ENCODE measurements at regions not wholly inside any gene's neighbourhood (a gene's known extent, or its start where the extent isn't known, plus 50 kb on each side); places are given as distances from the start of the nearest gene placed in this dataset.

- no peak for DNase-seq
Observed at GRCh38 chr2:120596990-120597594, 138.6 kb upstream of the GLI2 start.

GRCh38 chr2:120597595-120598193 lies 138.0 kb upstream of the GLI2 start:
- no peak for DNase-seq

GRCh38 chr2:120598416-120598815 lies 137.3 kb upstream of the GLI2 start:
- DNase-seq, result no peak

GRCh38 chr2:120599072-120599471 lies 136.6 kb upstream of the GLI2 start:
- DNase-seq, result no peak

DNA sequence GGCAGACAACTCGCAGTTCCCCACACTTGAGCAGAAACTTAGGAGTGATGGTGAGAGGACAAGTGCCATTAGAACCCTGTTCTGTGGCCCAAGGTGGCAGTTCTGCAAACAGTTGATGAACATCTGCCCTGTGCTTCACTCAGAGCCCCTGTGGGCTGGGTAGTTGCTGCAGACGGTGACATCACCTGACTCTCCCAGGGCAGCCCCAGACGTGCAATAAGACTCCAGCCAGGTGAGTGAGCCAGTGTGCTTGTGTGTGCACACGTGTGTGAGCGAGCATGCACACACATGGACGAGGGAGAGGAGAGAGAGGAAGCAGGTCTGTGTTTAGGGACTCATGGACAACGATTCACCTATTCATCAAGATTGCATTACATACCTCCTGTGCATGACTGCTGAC lies 136.0 kb upstream of the GLI2 start:
- DNase-seq, result no peak

DNA sequence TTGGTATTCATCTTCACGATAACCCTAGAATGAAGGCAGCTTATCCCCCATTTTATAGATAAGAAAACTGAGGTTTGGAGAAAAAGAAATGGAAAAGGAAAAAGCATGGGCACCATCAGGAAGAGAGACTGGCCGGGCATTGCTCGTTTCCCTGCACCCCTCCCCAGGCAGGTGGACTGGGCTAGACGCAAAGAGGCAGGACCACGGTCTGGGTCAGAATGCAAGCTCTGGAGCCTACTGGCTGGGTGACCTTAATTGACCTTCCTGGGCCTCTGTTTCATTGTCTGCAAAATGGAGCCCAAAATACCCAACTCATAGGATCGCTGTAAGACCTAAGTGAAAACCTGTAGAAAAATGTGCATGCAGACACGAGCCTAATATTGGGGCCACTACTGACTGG lies 135.3 kb upstream of the GLI2 start:
- DNase-seq, result no peak

GRCh38 chr2:120600786-120601185 lies 134.9 kb upstream of the GLI2 start:
- no peak for DNase-seq

GRCh38 chr2:120601566-120601965 lies 134.1 kb upstream of the GLI2 start:
- DNase-seq, result no peak

DNA sequence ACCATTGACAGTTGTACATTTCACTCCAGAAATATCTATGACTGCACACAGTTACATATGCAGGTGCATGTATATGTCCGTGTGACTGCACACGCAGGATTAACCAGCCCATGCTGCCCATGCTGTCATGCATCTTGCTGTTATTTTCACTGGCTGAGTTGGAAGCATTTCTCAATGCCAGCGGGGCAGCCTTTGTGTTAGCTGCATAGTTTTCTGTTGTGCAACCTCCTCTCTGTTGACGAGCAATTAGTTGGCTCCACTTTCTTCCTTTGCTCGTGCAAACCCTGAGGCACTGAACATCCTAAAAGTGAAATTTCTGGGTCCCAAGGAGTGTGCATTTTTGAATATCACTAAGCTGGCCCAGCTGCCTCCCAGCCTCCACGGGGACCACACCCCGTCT lies 133.4 kb upstream of the GLI2 start:
- DNase-seq, result no peak

DNA sequence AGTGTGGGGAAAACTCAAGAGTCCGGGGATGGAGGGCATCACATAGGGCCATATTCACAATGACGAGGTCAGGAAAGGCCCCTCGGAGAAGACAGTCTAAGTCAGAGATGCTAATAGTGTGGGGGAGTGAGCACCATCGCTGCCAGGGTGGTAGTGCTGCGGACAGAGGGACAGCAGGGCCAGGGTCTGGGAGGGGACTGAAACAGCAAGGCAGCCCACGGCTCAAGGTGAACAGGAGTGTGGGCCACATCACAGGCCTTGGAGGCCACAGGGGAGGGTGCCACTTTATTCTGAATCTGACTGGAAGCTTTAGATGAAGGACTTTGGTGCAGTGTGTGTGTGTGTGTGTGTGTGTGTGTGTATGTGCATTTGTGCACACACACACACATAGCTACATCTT lies 130.9 kb upstream of the GLI2 start:
- no peak for DNase-seq

DNA sequence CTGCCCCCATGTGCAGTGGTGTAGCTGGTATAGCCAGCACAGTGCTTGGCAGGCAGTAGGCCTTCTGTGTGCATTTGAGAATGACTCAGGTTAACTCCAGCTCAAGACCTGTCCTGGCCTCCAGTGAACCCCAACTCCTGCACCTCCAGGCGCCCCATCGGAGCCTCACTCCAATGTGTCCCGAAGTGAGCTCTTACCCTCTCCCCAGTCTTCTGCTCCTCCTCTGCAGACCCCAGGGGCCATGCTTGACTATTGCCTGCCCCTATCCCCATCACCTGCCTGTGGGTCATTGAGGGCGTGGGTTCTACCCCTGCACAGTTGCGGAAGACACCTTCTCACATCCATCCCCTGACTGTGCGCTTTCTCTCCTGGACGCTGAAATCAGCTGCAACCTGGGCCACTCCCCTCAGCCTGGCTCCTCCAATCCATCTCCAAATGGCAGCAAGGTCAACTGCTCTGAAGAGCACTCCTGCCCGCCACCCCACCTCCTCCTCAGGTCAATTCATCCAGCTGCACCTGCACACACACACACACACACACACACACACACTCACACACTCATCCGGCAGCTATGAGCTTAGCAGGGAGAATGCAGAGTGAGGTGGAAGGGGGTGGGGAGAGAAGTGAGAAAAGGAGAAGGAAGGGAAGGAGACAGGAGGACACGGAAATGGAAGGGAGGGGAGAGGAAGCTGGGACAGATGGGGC lies 130.3 kb upstream of the GLI2 start:
- no peak for DNase-seq

GRCh38 chr2:120606280-120606679 lies 129.4 kb upstream of the GLI2 start:
- DNase-seq, result no peak

GRCh38 chr2:120606931-120607330 lies 128.7 kb upstream of the GLI2 start:
- DNase-seq, result no peak

GRCh38 chr2:120607506-120607905 lies 128.2 kb upstream of the GLI2 start:
- DNase-seq, result no peak

DNA sequence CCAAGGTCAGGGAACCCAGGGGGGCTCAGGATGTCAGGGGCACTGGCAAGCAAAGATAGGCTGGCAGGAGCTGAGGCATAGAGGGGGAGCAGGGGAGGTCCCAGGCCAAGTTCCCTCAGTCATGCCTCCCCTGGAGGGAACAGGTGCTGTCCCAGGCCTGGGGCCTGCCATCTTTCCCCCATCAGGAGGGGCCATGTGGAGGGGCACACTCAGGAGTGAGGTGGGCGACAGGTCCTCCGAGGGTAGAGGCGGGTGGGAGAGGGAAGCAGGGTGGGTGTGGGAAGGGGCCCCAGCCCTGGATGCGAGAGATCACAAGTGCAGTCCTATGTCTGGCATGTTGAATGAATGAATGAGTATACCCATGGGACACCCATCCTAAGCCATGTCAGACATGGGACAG lies 127.7 kb upstream of the GLI2 start:
- DNase-seq, result no peak

DNA sequence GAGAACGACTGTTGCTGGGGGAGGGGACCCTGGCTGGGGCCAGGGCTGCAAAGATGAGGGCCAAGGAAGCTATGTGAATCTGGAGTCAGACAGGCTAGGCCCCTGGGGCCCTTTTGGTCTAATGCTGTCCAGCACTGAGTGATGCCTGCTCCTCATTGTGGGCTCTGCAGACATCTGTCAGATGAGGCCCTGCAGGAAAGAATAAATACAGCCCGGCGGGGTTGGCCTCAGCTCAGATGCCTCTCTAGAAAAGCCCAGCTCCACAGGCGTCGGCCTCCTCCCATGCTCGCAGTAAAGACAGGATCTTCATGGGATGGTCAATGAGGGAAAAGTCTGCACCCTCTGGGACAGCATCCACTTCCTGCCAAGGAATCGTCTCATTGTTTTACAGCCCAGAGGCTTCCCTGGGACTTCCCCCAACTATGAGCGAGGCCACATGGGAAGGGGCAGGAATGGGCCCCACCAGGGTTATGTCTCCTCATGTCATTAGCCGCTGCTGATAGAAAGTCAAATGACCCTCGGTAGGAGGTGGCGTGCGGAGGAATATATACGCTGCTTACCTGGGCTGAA lies 125.8 kb upstream of the GLI2 start:
- DNase-seq, result no peak

DNA sequence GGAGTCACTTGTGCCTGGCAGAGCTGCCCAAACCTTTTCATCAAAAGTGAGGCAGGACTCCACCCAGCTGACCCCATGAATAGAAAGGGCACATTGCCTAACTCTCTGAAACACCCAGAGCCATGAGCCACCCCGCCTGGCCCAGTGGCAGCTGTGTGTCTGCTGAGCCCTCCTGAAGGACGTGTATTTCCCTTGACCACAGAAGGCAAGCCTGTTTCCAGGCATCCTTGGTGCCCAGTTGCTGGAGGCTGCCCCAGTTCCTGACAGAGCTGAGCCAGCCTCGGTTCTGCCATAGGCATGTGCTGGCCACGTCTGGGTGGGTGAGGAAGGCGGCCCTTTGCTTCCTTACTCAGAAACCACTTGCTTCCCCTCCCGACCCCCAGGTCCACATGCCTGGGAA lies 124.7 kb upstream of the GLI2 start:
- no peak for DNase-seq

DNA sequence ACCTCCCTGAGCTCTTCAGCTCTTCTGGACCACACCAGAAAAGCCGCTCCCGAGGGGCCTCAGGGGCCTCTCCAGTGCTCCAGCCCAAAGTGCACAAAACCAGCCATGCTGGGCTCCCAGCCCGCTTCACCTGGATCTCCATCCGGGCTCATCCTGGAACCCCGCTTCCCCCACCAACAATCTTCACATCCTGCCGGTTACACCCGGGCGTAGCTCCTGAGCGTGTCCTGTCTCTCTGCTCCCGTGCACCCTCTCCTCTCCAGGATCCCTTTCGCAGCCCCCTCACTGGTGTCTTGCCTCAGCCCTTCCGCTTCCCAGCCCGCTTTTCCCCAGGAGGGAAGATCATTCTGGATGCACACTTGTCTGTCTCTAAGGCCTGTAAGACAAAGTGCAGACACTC lies 123.7 kb upstream of the GLI2 start:
- DNase-seq, result no peak

DNA sequence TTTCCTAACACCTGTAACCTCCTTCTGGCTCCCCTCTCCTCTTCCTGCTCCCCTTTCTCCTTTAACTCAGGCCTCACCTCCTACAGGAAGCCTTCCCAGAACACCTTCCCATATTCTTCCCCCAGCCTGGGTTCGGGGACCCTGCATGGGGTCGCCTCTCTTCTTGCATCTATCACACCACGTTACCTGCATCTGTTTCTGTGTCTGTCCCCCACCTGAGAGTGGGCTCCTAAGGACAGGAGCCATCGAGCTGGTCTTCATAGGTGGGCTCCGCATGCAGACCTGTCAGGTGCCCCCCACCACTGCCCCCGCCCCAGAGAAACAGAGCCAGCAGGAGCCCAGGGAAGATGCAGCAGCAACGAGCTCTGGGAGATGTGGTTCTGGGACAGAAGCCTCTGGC lies 123.2 kb upstream of the GLI2 start:
- no peak for DNase-seq

- DNase-seq, result no peak
Observed at GRCh38 chr2:120612931-120613330, 122.7 kb upstream of the GLI2 start.

- DNase-seq, result no peak
Observed at GRCh38 chr2:120613742-120614571, 121.7 kb upstream of the GLI2 start.

DNA sequence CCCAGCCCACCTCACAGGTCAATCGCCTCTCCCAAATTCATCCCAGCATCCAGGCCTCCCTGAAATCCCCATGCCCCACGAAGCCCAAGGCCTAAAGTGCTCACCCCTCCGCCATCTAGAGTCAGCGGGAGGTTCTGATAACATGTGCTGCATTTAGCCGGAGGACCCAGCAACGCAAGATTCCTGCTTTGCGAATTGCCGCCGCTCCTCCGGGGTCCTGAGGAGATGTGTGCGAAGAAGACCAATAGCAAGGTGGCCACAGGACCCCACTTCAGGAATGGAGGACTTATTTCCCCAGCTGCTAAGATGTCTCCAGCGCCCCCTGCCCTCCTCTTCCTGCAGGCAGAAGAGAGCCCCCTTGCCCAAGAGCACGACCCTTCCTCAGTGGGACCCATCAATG lies 120.8 kb upstream of the GLI2 start:
- DNase-seq, result no peak

DNA sequence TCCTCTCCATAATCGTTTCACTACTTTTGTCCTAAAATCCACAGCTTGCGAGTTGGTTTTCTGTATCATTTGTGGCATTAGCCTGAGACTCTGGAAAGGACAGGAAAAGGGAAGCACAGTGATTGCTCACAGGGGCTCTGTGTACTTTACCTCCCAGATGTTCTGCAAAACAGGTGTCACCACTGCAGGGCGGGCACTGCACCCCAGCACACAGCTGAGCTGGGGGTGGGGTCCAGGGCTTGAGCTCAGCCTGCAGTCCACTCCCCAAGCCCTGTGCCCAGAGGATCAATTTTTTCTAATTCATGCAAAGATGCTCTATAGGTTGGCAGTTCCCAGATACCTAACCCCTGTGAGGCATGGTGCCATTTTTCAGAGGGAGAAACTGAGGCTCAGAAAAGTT lies 119.4 kb upstream of the GLI2 start:
- no peak for DNase-seq
